ENCODE measurements at regions not wholly inside any gene's neighbourhood (a gene's known extent, or its start where the extent isn't known, plus 50 kb on each side); places are given as distances from the start of the nearest gene placed in this dataset.

GRCh38 chr1:182200025-182200812 is 138.7 kb upstream of the ZNF648 start:
- no peak overlapping the region for H3K4me3 ChIP-seq (ENCODE audit: low read depth, low read length)
- 83% methylated on average over 4 of the region's 4 CpGs for WGBS
- H3K27ac ChIP-seq (ENCODE audit: low read depth), result no peak overlapping the region
- H3K36me3 ChIP-seq (ENCODE audit: insufficient read depth), result no peaks in the 10 kb centered on the region
- DNase-seq (ENCODE audit: extremely low spot score), result no peak
- no peaks in the 10 kb centered on the region for H3K4me1 ChIP-seq (ENCODE audit: insufficient read depth)

DNA sequence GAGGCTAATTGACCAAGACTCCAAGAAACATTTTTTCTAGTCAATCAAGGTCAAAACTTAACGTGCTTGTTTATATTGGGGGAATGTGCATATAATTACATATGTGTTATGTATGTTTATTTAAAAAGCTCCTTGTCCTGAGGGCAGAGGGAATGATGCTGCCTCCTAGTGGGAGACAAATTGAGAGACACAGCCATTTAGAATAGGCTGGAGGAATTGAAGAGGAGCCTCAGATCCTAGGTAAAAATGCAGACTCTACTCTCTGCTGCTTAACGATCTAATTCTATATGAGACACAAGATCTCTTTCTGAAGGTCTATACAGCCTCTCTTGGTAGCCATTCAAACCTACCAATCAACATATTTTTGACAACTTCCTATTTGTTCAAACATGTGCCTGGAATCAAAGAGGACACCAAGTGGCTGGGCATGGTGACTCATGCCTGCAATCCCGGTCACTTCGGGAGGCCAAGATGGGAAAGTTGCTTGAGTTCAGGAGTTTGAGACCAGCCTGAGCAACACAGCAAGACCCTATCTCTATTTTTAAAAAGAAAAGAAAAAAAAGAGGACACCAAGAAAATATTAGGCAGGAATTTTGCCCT is 136.6 kb upstream of the ZNF648 start:
- WGBS, result 77% methylated on average over 4 of the region's 4 CpGs
- Histone ChIP-seq H3K36me3 (ENCODE audit: insufficient read depth) (no peaks in the 10 kb centered on the region), H3K4me1 (ENCODE audit: insufficient read depth) (no peaks in the 10 kb centered on the region), H3K4me3 (ENCODE audit: low read depth, low read length) (no peak overlapping the region), H3K27ac (ENCODE audit: low read depth) (no peak overlapping the region)
- DNase-seq (ENCODE audit: extremely low spot score), result no peak

DNA sequence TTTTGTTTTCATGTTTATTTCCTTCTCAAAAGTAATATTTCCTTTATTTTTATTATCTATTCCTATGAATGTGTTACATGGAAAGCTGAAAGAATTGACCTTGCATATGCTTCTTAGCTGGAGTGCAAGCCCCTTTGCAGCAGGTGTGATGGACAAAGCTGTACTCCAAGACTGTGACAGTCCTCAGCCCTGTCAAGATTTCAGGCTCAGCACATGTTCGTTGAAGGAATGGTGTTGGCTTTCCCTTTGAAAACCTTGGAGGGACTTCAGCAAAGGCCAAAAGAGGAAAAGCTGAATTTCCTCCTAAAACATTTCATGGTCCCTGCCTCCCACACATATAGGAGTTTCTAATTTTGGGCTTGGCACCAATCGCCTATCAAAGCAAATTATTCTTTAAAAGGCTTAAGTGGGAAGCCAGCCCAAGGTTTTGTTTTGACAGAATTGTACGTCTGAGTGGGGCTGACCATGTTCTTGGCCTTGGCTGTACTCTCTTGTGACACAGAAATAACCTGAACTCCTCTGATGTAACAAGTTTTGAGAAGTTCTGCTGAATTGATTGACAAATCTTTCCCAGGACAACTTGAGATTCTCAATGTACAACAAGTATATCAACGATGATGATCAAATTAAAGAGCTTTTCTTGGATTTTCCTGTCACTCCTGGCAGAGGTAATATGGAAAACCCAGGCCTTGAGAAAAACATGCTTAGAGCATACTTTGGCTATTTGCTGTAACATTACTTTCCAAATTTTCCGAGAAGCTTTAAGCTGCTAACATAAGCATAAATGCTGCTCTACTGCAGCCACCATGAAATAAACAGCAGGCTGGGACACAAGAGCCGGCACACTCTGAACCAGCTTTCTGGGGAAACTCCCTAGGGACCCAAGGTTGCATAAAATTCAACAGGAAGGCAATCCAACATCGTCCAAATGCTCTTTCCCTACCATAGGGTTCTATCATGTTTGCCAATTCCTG is 135.7 kb upstream of the ZNF648 start:
- DNase-seq (ENCODE audit: extremely low spot score), result no peak
- no peak overlapping the region for H3K4me3 ChIP-seq (ENCODE audit: low read depth, low read length)
- no peaks in the 10 kb centered on the region for H3K4me1 ChIP-seq (ENCODE audit: insufficient read depth)
- no peak overlapping the region for H3K27ac ChIP-seq (ENCODE audit: low read depth)
- 36% methylated on average over 7 of the region's 7 CpGs for WGBS
- H3K36me3 ChIP-seq (ENCODE audit: insufficient read depth), result no peaks in the 10 kb centered on the region

GRCh38 chr1:182195733-182196132 is 134.2 kb upstream of the ZNF648 start:
- Histone ChIP-seq H3K4me1 (ENCODE audit: insufficient read depth) (peaks cover 3% of the 10 kb centered on the region), H3K27ac (ENCODE audit: low read depth) (no peak overlapping the region), H3K36me3 (ENCODE audit: insufficient read depth) (no peaks in the 10 kb centered on the region), H3K4me3 (ENCODE audit: low read depth, low read length) (no peak overlapping the region)
- no peak for DNase-seq (ENCODE audit: extremely low spot score)
- WGBS, result 94% methylated on average over 1 of the region's 1 CpG

- Histone ChIP-seq H3K27ac (ENCODE audit: low read depth) (no peak overlapping the region), H3K4me3 (ENCODE audit: low read depth, low read length) (no peak overlapping the region), H3K36me3 (ENCODE audit: insufficient read depth) (no peaks in the 10 kb centered on the region), H3K4me1 (ENCODE audit: insufficient read depth) (peaks cover 3% of the 10 kb centered on the region)
- no peak for DNase-seq (ENCODE audit: extremely low spot score)
- WGBS, result 75% methylated on average over 4 of the region's 4 CpGs
Measured at GRCh38 chr1:182193908-182194550, 132.5 kb upstream of the ZNF648 start.

DNA sequence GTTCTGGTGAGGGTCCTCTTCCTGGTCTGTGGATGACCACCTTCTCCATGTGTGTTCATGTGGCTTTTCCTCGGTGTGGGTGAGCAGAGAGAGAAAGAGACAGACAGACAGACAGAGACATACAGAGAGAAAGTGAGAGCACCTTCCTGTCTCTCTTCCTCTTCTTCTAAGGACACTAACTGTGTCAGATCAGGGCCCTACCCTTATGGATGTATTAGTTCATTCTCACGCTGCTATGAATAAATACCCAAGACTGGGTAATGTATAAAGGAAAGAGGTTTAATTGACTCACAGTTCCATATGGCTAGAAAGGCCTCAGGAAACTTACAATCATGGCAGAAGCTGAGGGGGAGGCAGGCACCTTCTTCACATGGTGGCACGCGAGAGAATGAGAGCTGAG is 131.5 kb upstream of the ZNF648 start:
- 94% methylated on average over 4 of the region's 4 CpGs for WGBS
- Histone ChIP-seq H3K4me1 (ENCODE audit: insufficient read depth) (peaks cover 3% of the 10 kb centered on the region), H3K4me3 (ENCODE audit: low read depth, low read length) (no peak overlapping the region), H3K27ac (ENCODE audit: low read depth) (no peak overlapping the region), H3K36me3 (ENCODE audit: insufficient read depth) (no peaks in the 10 kb centered on the region)
- no peak for DNase-seq (ENCODE audit: extremely low spot score)

DNA sequence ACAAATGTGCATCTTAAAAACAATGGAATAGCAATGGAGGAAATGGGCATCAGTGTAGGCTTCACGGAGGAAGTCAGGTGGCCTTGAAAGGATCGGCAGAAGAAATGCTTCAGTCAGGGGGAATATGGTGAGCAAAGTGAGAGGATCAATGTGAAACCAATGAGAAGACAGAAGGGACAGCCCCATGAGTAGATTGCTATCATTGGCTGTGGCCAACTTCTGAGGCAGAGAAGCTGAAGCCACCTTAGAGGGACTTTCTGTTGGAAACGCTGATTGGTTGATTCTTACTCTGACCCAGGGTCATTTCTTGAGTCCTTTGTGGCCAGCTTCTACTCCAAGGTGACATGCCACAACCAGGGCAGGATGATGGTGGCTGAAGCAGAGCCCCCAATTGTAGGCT is 130.7 kb upstream of the ZNF648 start:
- DNase-seq (ENCODE audit: extremely low spot score), result no peak
- Histone ChIP-seq H3K36me3 (ENCODE audit: insufficient read depth) (no peaks in the 10 kb centered on the region), H3K27ac (ENCODE audit: low read depth) (no peak overlapping the region), H3K4me1 (ENCODE audit: insufficient read depth) (peaks cover 3% of the 10 kb centered on the region), H3K4me3 (ENCODE audit: low read depth, low read length) (no peak overlapping the region)
- WGBS, result 85% methylated on average over 3 of the region's 3 CpGs

GRCh38 chr1:182191381-182192115 is 130.0 kb upstream of the ZNF648 start:
- no peak overlapping the region for H3K27ac ChIP-seq (ENCODE audit: low read depth)
- no peak for DNase-seq (ENCODE audit: extremely low spot score)
- no peaks in the 10 kb centered on the region for H3K36me3 ChIP-seq (ENCODE audit: insufficient read depth)
- peaks cover 3% of the 10 kb centered on the region for H3K4me1 ChIP-seq (ENCODE audit: insufficient read depth)
- H3K4me3 ChIP-seq (ENCODE audit: low read depth, low read length), result no peak overlapping the region
- WGBS, result 52% methylated on average over 2 of the region's 2 CpGs

- Histone ChIP-seq H3K36me3 (ENCODE audit: insufficient read depth) (no peaks in the 10 kb centered on the region), H3K27ac (ENCODE audit: low read depth) (no peak overlapping the region), H3K4me3 (ENCODE audit: low read depth, low read length) (no peak overlapping the region), H3K4me1 (ENCODE audit: insufficient read depth) (peaks cover 3% of the 10 kb centered on the region)
- DNase-seq (ENCODE audit: extremely low spot score), result no peak
- 78% methylated on average over 3 of the region's 3 CpGs for WGBS
Measured at GRCh38 chr1:182189535-182190066, 128.1 kb upstream of the ZNF648 start.

- no peak for DNase-seq (ENCODE audit: extremely low spot score)
- H3K4me1 ChIP-seq (ENCODE audit: insufficient read depth), result peaks cover 2% of the 10 kb centered on the region
- H3K27ac ChIP-seq (ENCODE audit: low read depth), result no peak overlapping the region
- H3K36me3 ChIP-seq (ENCODE audit: insufficient read depth), result no peaks in the 10 kb centered on the region
- WGBS, result 89% methylated on average over 3 of the region's 3 CpGs
- H3K4me3 ChIP-seq (ENCODE audit: low read depth, low read length), result no peak overlapping the region
Measured at GRCh38 chr1:182186757-182187146, 125.2 kb upstream of the ZNF648 start.

DNA sequence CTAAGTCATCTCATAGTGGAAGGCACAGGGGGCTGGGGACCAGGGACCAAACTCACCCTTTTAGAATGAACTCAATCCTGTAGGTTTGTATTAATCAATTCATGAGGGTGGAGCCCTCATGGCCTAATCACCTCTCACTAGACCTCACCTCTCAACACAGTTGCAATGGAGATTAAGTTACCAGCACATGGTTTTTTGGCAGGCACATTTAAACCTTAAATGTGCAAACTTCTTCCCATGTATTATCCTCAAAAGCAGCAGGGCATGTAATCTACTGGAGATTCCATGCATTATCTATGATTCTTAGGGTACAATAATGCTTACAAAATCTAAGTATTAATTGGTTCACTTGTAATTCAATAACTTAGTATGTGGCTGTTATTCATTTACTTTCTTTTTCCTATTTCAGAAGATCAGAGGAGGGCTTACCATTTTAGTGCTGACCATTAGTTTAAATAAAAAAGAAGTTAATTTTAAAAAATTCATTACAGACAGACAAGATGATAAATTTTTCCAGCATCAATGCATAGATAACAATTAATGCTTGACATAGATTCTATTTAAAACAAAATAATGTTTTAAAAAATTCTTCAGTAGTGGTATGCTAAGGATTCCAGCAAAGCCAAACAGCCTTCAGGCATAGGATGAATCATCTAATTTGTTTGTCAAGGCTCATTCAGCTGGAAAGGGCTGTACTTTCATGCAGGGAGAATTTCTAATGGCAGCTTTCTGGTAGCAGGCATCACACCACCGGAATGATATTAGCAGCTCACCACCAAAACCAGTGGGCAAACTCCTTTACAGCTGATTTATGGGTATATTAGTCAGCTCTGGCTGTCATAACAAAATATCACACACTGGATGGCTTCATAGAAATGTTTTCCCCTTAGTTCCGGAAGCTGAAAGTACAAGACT is 124.6 kb upstream of the ZNF648 start:
- WGBS, result 75% methylated on average over 2 of the region's 2 CpGs
- DNase-seq (ENCODE audit: extremely low spot score), result no peak
- Histone ChIP-seq H3K4me1 (ENCODE audit: insufficient read depth) (no peaks in the 10 kb centered on the region), H3K4me3 (ENCODE audit: low read depth, low read length) (no peak overlapping the region), H3K36me3 (ENCODE audit: insufficient read depth) (no peaks in the 10 kb centered on the region), H3K27ac (ENCODE audit: low read depth) (no peak overlapping the region)

- Histone ChIP-seq H3K36me3 (ENCODE audit: insufficient read depth) (no peaks in the 10 kb centered on the region), H3K27ac (ENCODE audit: low read depth) (no peak overlapping the region), H3K4me1 (ENCODE audit: insufficient read depth) (no peaks in the 10 kb centered on the region), H3K4me3 (ENCODE audit: low read depth, low read length) (no peak overlapping the region)
- no peak for DNase-seq (ENCODE audit: extremely low spot score)
- 93% methylated on average over 2 of the region's 2 CpGs for WGBS
Measured at GRCh38 chr1:182185136-182185535, 123.6 kb upstream of the ZNF648 start.

All from urinary bladder (tissue), 3 donors.